ENCODE measurements at regions not wholly inside any gene's neighbourhood (a gene's known extent, or its start where the extent isn't known, plus 50 kb on each side); places are given as distances from the start of the nearest gene placed in this dataset.

DNA sequence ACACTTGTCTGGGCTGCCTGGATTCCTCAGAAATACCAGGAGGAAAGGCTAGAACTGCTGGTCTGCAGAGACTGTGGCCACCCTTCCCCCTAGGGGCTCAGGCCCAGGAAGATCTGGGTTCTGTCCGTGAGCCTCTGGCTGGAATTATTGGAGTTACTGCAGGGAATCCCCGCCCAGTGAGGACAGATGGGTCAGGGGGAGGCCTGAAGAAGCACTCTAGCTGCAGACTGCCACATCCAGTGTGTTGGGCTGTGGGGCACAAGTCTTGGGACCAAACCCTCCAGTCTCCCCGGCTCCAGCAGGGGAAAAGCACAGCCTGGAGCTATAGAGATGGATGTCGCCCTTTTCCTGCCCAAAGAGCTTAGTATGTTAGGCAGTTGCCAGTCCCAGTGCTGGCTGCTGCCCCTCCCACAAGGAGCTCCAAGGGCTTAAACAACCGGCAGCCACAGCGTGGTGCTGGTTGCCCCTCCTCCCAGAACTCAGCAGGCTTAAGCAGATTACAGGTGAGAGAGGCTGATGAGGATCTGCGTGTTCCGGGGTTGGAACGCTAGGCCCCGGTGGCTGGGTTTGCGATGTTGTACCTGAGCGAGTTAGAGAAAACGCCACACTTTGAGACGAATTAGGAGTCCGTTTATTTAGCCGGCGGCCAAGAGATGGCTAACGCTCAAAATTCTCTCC, 255.5 kb upstream of the LRRC7 start:
- ChIA-PET CTCF (no interaction called here), POLR2A (no interaction called here)
- DNase-seq (ENCODE audit: extremely low spot score): no peak
- no peak for TF ChIP-seq TARDBP (IDR thresholded peaks at IDR 0.05)
- no peak for TF ChIP-seq L3MBTL2 (conservative IDR thresholded peaks at IDR 0.05)

DNA sequence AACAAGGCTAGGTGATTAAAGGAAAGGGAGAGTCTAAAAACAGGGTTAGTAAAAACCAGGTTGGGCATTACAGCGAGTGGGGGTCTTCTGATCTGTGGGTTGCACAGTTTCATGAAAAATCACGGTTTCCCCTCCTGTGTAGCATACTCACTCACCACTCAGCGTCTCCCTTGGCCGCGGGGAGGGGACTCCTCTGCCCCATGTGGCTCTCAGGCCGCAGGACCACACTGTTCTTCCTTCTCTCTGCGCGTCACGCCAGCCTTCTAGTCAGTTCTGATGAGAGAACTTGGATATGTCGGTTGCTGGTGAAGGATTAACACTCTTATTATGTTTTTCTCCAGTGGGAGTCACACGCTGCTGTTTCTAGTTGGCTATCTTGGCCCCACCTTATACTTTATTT, 254.6 kb upstream of the LRRC7 start:
- TF ChIP-seq ARNT (IDR thresholded peaks at IDR 0.05): no peak
- POLR2A ChIA-PET: no interaction called here
- DNase-seq (ENCODE audit: extremely low spot score): no peak
- CTCF ChIA-PET: no interaction called here

DNA sequence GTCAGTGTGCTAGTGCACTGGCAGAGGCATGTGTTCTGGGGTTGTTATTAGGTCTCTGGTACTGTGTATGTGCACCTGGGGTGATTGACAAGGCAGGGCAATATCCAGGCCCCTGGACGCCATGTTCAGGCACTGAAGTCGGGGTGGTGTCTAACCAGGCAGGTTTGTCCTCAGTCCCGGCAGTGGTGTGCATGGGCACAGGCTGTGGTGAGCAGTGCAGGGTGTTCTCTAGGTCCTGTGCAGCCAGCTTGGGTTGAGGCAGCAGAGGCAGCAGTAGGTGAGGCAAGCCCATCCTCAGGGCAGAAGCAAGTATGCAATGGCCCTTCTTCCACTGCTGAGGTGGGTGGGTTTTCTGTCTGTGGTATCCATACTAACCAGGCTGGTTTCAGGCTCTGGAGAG, 252.3 kb upstream of the LRRC7 start:
- ChIA-PET POLR2A (no interaction called here), CTCF (no interaction called here)
- no peak for DNase-seq (ENCODE audit: extremely low spot score)
- no peak for TF ChIP-seq FOXK2 (IDR thresholded peaks at IDR 0.05)
- no peak for TF ChIP-seq SP1 (IDR thresholded peaks at IDR 0.05)
- TF ChIP-seq ARNT (IDR thresholded peaks at IDR 0.05): no peak
- no peak for TF ChIP-seq LEF1 (IDR thresholded peaks at IDR 0.05; ENCODE audit: borderline replicate concordance)
- no peak for TF ChIP-seq L3MBTL2 (conservative IDR thresholded peaks at IDR 0.05)
- TF ChIP-seq HDGF (IDR thresholded peaks at IDR 0.05; ENCODE audit: borderline replicate concordance): no peak
- no peak for TF ChIP-seq PKNOX1 (IDR thresholded peaks at IDR 0.05)
- no peak for TF ChIP-seq NFRKB (IDR thresholded peaks at IDR 0.05)
- no peak for TF ChIP-seq FOXA1 (IDR thresholded peaks at IDR 0.05)
- TF ChIP-seq CTBP1 (IDR thresholded peaks at IDR 0.05; ENCODE audit: borderline replicate concordance): no peak
- TF ChIP-seq ELF4 (IDR thresholded peaks at IDR 0.05): no peak
- no peak for TF ChIP-seq TARDBP (IDR thresholded peaks at IDR 0.05)

- no peak for DNase-seq (ENCODE audit: extremely low spot score)
- TF ChIP-seq TARDBP (IDR thresholded peaks at IDR 0.05) (no peak), HDGF (IDR thresholded peaks at IDR 0.05; ENCODE audit: borderline replicate concordance) (no peak), ZNF384 (IDR thresholded peaks at IDR 0.05) (no peak), CTBP1 (IDR thresholded peaks at IDR 0.05; ENCODE audit: borderline replicate concordance) (no peak), SUZ12 (IDR thresholded peaks at IDR 0.05) (no peak), FOXK2 (IDR thresholded peaks at IDR 0.05) (no peak), ARNT (IDR thresholded peaks at IDR 0.05) (no peak), ELF4 (IDR thresholded peaks at IDR 0.05) (no peak), L3MBTL2 (conservative IDR thresholded peaks at IDR 0.05) (no peak), FOXM1 (IDR thresholded peaks at IDR 0.05; ENCODE audit: borderline replicate concordance) (no peak)
- CTCF ChIA-PET: no interaction called here
- POLR2A ChIA-PET: no interaction called here
Observed at GRCh38 chr1:69315823-69316222, 251.9 kb upstream of the LRRC7 start.

- no peak for DNase-seq (ENCODE audit: extremely low spot score)
- ChIA-PET CTCF (no interaction called here), POLR2A (no interaction called here)
- TF ChIP-seq TARDBP (IDR thresholded peaks at IDR 0.05) (no peak), FOXA1 (IDR thresholded peaks at IDR 0.05) (no peak), L3MBTL2 (conservative IDR thresholded peaks at IDR 0.05) (no peak)
Observed at GRCh38 chr1:69319287-69319686, 248.4 kb upstream of the LRRC7 start.

GRCh38 chr1:69320757-69321211, 246.9 kb upstream of the LRRC7 start:
- TF ChIP-seq ZNF384 (IDR thresholded peaks at IDR 0.05) (no peak), FOXK2 (IDR thresholded peaks at IDR 0.05) (no peak), FOXA1 (IDR thresholded peaks at IDR 0.05) (no peak), BHLHE40 (IDR thresholded peaks at IDR 0.05; ENCODE audit: borderline replicate concordance) (no peak)
- CTCF ChIA-PET: interaction anchor here (0.6 kb wide), 1 partner anchor 23 kb away, joined by 3 read pairs; no protein-coding TSS in a partner anchor
- POLR2A ChIA-PET: no interaction called here
- DNase-seq (ENCODE audit: extremely low spot score): no peak

DNA sequence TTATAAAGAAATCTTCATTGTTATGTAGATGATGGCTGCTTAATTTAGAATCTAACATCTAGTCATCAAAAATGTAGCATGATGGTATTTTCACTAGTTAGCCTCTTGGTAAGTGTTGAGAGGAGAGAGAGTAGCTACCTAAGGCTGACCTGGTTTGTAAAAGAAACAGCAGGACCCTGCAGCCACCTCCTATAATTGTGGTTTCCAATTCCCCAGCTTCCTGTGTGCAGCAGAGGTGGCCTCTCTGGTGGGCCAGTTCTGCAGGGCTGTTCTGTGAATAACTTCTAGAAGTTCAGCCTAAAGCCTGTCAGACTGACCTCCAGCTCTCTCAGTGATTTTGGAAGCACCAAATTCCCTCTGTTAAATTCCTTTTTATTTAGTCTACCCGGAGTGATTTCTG, 246.4 kb upstream of the LRRC7 start:
- CTCF ChIA-PET: interaction anchor here (0.6 kb wide), 1 partner anchor 23 kb away, joined by 3 read pairs; no protein-coding TSS in a partner anchor
- no peak for DNase-seq (ENCODE audit: extremely low spot score)
- TF ChIP-seq PKNOX1 (IDR thresholded peaks at IDR 0.05) (no peak), NFRKB (IDR thresholded peaks at IDR 0.05) (no peak), FOXA1 (IDR thresholded peaks at IDR 0.05) (no peak), SP1 (IDR thresholded peaks at IDR 0.05) (no peak), BHLHE40 (IDR thresholded peaks at IDR 0.05; ENCODE audit: borderline replicate concordance) (no peak), CTBP1 (IDR thresholded peaks at IDR 0.05; ENCODE audit: borderline replicate concordance) (no peak)
- POLR2A ChIA-PET: no interaction called here

GRCh38 chr1:69328186-69328585, 239.5 kb upstream of the LRRC7 start:
- POLR2A ChIA-PET: no interaction called here
- TF ChIP-seq FOXK2 (IDR thresholded peaks at IDR 0.05) (no peak), HDGF (IDR thresholded peaks at IDR 0.05; ENCODE audit: borderline replicate concordance) (no peak), ELF4 (IDR thresholded peaks at IDR 0.05) (no peak), PKNOX1 (IDR thresholded peaks at IDR 0.05) (no peak), LEF1 (IDR thresholded peaks at IDR 0.05; ENCODE audit: borderline replicate concordance) (no peak), SUZ12 (IDR thresholded peaks at IDR 0.05) (no peak), ARNT (IDR thresholded peaks at IDR 0.05) (no peak), FOXA1 (IDR thresholded peaks at IDR 0.05) (no peak), SP1 (IDR thresholded peaks at IDR 0.05) (no peak), FOXM1 (IDR thresholded peaks at IDR 0.05; ENCODE audit: borderline replicate concordance) (no peak), ZNF384 (IDR thresholded peaks at IDR 0.05) (no peak), NFRKB (IDR thresholded peaks at IDR 0.05) (no peak), BHLHE40 (IDR thresholded peaks at IDR 0.05; ENCODE audit: borderline replicate concordance) (no peak)
- CTCF ChIA-PET: no interaction called here
- no peak for DNase-seq (ENCODE audit: extremely low spot score)

Data from HEK293T (cell line).